HL-60 (cell line): ENCODE measurements at regions not wholly inside any gene's neighbourhood (a gene's known extent, or its start where the extent isn't known, plus 50 kb on each side); places are given as distances from the start of the nearest gene placed in this dataset.

Experiments
- CTCF ChIP-seq: IDR thresholded peaks from one replicate; pipeline ENCODE4 v1.5.1; 2011; ENCODE audit warnings: low read length, control low read depth, inconsistent platforms; ENCODE audit not compliant: insufficient read depth
- POLR2AphosphoS5 ChIP-seq: IDR thresholded peaks from 2 replicates; pipeline ENCODE4 v1.6.1; 2012; ENCODE audit warnings: low read depth
- SPI1 ChIP-seq: IDR thresholded peaks from 2 replicates; pipeline ENCODE4 v1.6.1; 2012; ENCODE audit warnings: low read depth, mild to moderate bottlenecking, borderline replicate concordance

- TF ChIP-seq CTCF, result no peak
- no peak for TF ChIP-seq POLR2AphosphoS5
- TF ChIP-seq SPI1, result no peak
These were observed 505.3 kb downstream of the TTLL7 start for GRCh38 chr1:83493633-83494032.
